Fibroblast of skin of back (primary cell): ENCODE measurements at regions not wholly inside any gene's neighbourhood (a gene's known extent, or its start where the extent isn't known, plus 50 kb on each side); places are given as distances from the start of the nearest gene placed in this dataset.
"Not testable (repeated sequence)": the region's sequence is repeated elsewhere in the genome, so short reads cannot be mapped to it uniquely, and the experiment has no call there.

Experiments
- DNase-seq: peaks from one replicate; pipeline ENCODE4 v3.0.0-alpha.2; 2013

DNA sequence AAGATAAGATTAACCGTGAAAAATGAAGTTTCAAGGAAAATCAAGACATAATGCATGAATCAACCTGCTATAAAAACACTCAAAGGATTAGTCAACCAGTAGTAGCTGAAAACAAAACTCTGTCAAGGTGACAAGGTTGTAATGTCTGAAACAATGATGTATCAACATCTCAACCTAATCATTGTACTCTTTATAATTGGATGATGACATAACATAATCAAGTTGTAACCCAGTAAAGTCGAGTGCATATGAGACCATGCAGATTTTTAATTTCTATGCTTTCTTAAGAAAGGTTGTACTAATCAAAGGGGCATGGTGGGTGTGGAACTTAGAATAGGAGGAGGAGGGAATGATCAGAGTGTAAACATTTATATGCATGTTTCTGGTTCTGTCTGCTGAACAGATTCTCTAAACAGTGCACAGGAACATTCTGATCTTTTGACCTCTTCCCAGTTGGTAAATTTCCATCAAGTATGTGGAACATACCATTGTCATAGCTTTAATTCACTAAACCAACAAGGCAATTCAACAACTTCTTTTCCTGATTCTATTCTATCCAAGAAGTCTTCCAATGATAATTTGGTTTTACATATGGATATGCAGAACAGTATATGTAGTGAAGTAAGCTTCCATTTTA is 253.7 kb downstream of the TTC6 start:
- DNase-seq, result no peak

- no peak for DNase-seq
These were observed 255.6 kb downstream of the TTC6 start for GRCh38 chr14:37851054-37851453.

DNA sequence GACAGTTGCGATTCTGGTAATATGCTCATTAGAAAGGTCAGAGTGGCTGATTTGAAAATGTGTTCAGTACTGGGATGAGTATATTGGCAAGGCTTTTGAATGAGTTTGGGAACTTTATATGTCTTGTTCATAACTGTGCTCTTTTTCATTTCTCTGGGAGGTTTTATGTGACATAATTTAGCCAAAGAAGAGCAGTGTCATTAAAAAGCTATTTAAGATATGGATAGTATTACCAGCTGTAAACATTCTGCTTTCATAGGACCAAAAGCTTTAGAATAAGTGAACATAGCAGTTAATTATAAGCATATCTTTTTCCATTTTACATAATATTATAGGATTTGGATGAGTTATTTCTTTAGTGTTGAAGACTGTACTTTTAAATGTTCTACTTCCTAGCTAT is 260.4 kb downstream of the TTC6 start:
- no peak for DNase-seq

DNA sequence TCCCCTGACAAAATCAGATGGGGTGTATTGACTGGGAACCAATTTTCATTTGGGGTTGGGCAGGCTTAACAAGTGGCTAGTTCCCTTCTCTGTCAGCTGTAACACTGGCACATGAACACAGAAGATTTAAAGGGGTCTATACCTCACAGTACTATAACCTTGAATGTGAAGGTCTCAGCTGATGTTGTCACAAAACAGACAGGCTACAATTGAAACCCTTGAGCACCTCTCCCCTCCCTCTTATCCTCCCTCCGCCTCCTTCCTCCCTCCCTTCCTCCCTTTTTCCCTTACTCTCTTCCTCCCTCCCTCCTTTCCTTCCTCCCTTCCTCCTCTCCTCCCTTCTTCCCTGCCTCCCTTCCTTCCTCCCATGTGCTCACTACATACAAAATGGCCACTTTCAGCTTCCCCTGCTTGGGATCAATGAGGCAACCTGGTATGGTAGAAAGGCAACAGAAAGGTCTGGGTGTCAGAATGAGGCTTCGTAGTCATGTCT is 262.4 kb downstream of the TTC6 start:
- no peak for DNase-seq

GRCh38 chr14:37858733-37859132 is 263.3 kb downstream of the TTC6 start:
- DNase-seq, result no peak

GRCh38 chr14:37859177-37859576 is 263.7 kb downstream of the TTC6 start:
- no peak for DNase-seq

DNA sequence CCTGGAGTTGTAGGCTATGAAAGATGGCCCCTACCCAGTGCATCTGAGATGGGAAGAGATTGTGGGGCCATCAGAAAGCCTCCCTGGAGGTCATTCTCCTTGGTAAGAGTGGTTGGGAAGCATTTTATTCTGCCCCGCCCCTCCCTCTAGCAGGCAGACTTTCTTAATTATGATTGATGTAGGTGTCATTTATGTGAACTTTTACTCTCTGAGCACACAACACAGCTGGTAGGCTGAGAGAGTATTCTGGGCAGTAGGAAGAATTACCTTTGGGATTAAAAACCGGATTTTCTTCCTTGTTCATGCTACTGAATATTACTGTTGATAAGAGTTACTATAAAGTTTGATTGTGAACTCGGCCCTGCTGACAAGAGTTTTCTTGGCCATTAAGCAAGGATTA is 266.8 kb downstream of the TTC6 start:
- no peak for DNase-seq

DNA sequence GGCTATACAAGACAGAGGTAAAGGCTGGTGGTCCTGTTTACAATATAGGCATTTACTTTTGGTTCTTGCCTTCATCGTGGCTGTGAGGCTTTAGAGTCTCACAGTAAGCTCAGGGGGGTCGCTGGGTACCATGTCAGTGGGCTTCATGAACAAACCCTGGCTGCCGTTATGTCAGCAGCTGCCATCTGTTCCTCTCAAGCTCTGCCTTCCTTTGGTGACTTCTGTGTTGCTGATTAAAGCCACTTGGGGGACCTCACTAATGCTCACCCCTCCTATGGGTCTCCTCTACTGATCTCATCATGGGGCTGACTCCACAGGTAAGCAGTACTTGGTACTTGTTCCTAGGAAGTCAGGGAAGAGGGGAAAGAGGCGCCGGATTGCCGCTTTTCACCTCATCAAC is 268.7 kb downstream of the TTC6 start:
- DNase-seq, result no peak

GRCh38 chr14:37864861-37865718 is 269.7 kb downstream of the TTC6 start:
- DNase-seq, result peak; percentile 40

- no peak for DNase-seq
These were observed 270.5 kb downstream of the TTC6 start for GRCh38 chr14:37865719-37866549.

- no peak for DNase-seq
These were observed 274.2 kb downstream of the TTC6 start for GRCh38 chr14:37869633-37870032.

DNA sequence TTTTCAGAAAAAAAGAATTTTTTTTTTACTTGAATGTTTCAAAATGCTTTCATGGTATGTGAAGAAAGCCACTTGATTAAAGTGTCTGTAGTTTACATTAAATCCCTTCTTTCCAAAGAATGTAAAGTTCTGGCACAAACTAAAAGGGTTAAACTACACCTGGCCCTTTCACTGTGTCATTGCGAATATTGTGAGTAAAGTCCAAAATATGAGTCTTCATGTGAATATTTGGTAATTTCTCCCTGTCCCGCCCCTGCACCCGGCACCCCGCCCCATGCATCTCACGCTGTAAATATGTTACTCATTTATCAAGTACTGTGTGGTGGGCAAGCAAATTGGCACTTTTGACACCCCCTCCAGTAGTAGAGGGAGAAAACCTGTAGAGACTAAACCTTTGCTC is 274.7 kb downstream of the TTC6 start:
- no peak for DNase-seq

DNA sequence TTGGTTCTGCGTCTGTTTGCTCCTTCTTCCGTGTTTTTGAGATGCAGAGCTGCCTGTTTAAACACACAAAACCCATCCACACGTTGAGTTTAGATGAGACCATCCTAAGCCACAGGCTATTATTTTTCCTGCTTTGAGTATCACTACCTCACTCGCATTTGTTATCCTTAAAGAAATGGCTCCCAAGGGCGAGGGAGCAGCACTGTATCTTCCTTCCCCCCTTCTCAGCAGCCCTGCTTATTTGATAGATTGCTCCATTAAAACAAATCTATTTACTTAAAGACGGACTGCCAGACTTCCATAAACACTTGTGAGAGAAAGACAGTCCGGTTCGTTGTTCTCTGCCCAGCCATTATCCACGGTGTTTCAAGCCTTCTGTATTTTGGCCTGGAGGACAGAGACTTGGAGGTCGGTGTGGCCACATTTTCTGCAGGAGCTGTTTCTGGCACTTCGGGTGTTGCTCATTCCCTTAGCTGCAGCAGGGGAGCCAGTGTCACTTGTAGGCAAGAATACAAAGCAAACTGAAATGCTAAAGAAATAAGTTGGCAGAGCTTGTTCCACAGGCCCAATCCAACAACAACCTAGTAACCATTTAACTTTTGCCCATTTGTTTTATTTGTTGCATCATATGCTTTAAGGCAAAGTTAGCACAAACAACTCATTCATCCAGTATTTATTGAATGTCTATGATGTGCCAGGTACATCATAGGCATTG is 275.4 kb downstream of the TTC6 start:
- DNase-seq, result no peak

DNA sequence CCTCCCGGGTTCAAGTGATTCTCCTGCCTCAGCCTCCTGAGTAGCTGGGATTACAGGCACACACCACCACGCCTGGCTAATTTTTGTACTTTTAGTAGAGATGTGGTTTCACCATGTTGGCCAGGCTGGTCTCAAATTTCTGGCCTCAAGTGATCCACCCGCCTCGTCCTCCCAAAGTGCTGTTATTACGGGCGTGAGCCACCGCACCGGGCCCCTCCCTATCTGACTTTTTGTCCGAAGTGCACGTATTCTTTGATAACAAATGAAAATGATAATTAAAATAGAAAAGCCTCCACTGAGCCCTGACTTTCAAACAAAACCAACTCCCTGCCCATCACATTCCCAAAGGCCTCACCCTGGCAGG is 278.6 kb downstream of the TTC6 start:
- DNase-seq, result not testable (repeated sequence)

DNA sequence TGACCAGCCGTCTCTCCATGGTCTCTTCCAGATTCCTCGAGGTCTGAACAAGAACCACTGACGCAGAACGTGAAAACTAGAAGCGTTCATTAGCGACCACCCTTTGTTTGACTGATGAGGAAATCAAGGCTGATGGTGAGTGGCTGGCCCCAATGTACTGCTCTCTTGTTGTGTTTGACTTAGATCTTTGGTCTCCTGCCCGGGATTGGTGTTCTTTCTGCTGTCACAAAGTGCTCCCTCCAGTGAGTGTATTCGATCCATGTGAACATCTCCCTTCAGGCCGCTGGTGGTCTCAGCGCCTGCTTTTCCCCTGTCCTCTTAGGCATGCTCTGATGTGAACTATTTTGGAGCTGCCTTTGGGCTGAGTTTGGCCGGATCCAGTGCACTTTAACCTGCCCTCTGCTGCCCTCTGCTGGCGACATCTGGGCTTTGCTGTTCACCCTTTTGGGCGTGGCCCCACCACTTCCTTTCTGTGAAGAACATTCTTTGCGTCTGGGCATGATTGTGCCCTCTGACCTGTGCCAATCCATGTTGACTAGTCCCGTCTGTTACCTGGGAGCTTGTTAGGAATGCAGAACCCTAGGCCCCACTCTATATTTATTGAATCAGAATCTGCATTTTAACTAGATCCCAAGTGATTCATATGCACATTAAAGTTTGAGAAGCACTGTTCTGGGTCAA is 279.1 kb downstream of the TTC6 start:
- DNase-seq, result peak; percentile 63

- no peak for DNase-seq
These were observed 292.8 kb downstream of the TTC6 start for GRCh38 chr14:37888234-37888633.

DNA sequence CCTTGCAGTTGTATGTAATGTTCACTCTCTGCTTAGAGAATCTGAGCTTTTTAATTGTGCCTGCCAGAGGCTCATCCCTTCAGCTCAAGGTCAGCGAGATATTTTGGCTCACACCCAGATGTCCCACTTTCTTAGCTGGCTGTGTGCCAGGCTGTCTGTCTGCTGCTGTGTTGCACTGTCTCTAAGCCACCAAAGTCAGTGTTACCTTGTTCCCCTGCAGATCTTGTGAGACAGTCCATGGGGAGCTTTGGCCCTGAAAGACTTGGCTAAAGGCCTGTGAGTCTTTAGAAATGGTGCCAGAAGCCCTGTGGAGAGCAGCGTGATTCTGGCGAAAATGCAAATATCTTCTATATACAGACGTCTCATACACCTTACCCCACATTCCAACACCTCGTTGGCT is 293.7 kb downstream of the TTC6 start:
- no peak for DNase-seq

DNA sequence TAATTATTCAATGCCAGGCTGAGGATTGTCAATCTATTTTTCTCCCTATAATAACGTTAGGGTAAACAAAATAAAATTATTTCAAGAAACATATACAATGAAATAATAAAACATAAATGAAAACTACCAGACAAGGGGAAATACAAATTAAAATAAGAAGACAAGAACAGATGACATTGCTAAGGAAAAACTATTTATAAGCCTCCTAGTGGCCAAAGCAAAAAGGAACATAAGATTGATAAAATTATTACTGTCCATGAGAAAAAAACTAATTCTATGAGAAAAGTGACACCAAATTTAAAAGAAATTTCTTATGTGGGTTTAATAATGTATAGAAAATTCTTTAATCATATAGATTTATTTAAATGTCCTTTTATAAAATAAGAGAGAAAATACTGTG is 294.7 kb downstream of the TTC6 start:
- no peak for DNase-seq

GRCh38 chr14:37891500-37891899 is 296.1 kb downstream of the TTC6 start:
- not testable (repeated sequence) for DNase-seq

GRCh38 chr14:37894463-37894862 is 299.0 kb downstream of the TTC6 start:
- DNase-seq, result no peak

- DNase-seq, result no peak
These were observed 303.9 kb downstream of the TTC6 start for GRCh38 chr14:37899365-37899764.

DNA sequence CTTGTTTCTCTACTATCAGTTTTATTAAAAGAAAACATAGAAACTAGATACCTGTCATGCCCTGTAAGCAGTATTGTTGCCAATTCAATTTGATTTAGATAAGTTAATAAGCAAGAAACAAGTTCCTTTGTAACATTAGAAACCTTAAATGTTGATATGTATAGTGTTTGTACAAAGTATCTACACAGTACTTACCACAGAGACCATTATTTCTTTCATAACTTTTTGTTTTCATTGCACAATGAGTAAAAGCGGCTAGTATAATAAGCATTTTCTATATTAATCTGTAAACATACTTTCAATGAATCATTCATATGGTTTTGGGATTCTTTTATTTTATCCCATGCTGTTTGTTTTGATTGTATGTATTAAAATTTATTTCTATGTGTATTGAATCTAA is 305.1 kb downstream of the TTC6 start:
- DNase-seq, result no peak
